HEK293T (cell line): ENCODE measurements at regions not wholly inside any gene's neighbourhood (a gene's known extent, or its start where the extent isn't known, plus 50 kb on each side); places are given as distances from the start of the nearest gene placed in this dataset.

Experiments
- CTCF ChIA-PET: fragments of 350-600 bp; formaldehyde crosslinking; extraction: SDS; loops from one replicate; lab custom pipeline; 2021; ENCODE audit warnings: antibody characterized with exemption, inconsistent platforms; lab: Yijun Ruan, JAX
- POLR2A ChIA-PET: fragments of 350-600 bp; formaldehyde crosslinking; extraction: SDS; loops from one replicate; lab custom pipeline; 2020; ENCODE audit warnings: antibody characterized with exemption, inconsistent platforms; lab: Yijun Ruan, JAX
- DNase-seq: peaks from one replicate; pipeline ENCODE4 v3.0.0; 2012; ENCODE audit warnings: mixed read lengths; ENCODE audit errors: extremely low spot score
- ARNT ChIP-seq: fragments of 450-650 bp; IDR thresholded peaks from 2 replicates; pipeline ENCODE4 v1.6.1; 2017; ENCODE audit warnings: mild to moderate bottlenecking
- BHLHE40 ChIP-seq: fragments of 450-650 bp; IDR thresholded peaks from 2 replicates; pipeline ENCODE4 v1.6.1; 2016; ENCODE audit warnings: mild to moderate bottlenecking, moderate library complexity, borderline replicate concordance
- CTBP1 ChIP-seq: fragments of 450-650 bp; IDR thresholded peaks from 2 replicates; pipeline ENCODE4 v1.6.1; 2016; ENCODE audit warnings: borderline replicate concordance
- ELF4 ChIP-seq: fragments of 450-650 bp; IDR thresholded peaks from 2 replicates; pipeline ENCODE4 v1.6.1; 2017; ENCODE audit warnings: antibody characterized with exemption
- FOXA1 ChIP-seq: fragments of 450-650 bp; IDR thresholded peaks from 2 replicates; pipeline ENCODE4 v1.6.1; 2016; ENCODE audit warnings: mild to moderate bottlenecking
- FOXK2 ChIP-seq: fragments of 450-650 bp; IDR thresholded peaks from 2 replicates; pipeline ENCODE4 v1.6.1; 2016; ENCODE audit warnings: mild to moderate bottlenecking
- FOXM1 ChIP-seq: fragments of 450-650 bp; IDR thresholded peaks from 2 replicates; pipeline ENCODE4 v1.6.1; 2017; ENCODE audit warnings: mild to moderate bottlenecking, borderline replicate concordance
- HDGF ChIP-seq: fragments of 450-650 bp; IDR thresholded peaks from 2 replicates; pipeline ENCODE4 v1.6.1; 2017; ENCODE audit warnings: antibody characterized with exemption, borderline replicate concordance
- L3MBTL2 ChIP-seq: fragments of 450-650 bp; conservative IDR thresholded peaks from 2 replicates; pipeline ENCODE4 v1.6.1; 2016; ENCODE audit warnings: mild to moderate bottlenecking
- LEF1 ChIP-seq: fragments of 450-650 bp; IDR thresholded peaks from 2 replicates; pipeline ENCODE4 v1.6.1; 2017; ENCODE audit warnings: mild to moderate bottlenecking, borderline replicate concordance
- NFRKB ChIP-seq: fragments of 450-650 bp; IDR thresholded peaks from 2 replicates; pipeline ENCODE4 v1.6.1; 2016; ENCODE audit warnings: mild to moderate bottlenecking, moderate library complexity
- PKNOX1 ChIP-seq: fragments of 450-650 bp; IDR thresholded peaks from 2 replicates; pipeline ENCODE4 v1.6.1; 2016
- SP1 ChIP-seq: fragments of 450-650 bp; IDR thresholded peaks from 2 replicates; pipeline ENCODE4 v1.6.1; 2017
- SUZ12 ChIP-seq: fragments of 450-650 bp; IDR thresholded peaks from 2 replicates; pipeline ENCODE4 v1.6.1; 2016; ENCODE audit warnings: mild to moderate bottlenecking
- TARDBP ChIP-seq: fragments of 450-650 bp; IDR thresholded peaks from 2 replicates; pipeline ENCODE4 v1.6.1; 2016
- ZNF384 ChIP-seq: fragments of 450-650 bp; IDR thresholded peaks from 2 replicates; pipeline ENCODE4 v1.6.1; 2016

GRCh38 chr5:92353107-92354030 is 970.3 kb upstream of the ARRDC3 start:
- TF ChIP-seq FOXA1, result no peak
- no peak for TF ChIP-seq HDGF
- TF ChIP-seq SP1, result no peak
- no peak for TF ChIP-seq ELF4
- TF ChIP-seq LEF1, result no peak
- no peak for TF ChIP-seq FOXM1
- DNase-seq, result no peak
- POLR2A ChIA-PET, result no interaction called here
- CTCF ChIA-PET, result no interaction called here

DNA sequence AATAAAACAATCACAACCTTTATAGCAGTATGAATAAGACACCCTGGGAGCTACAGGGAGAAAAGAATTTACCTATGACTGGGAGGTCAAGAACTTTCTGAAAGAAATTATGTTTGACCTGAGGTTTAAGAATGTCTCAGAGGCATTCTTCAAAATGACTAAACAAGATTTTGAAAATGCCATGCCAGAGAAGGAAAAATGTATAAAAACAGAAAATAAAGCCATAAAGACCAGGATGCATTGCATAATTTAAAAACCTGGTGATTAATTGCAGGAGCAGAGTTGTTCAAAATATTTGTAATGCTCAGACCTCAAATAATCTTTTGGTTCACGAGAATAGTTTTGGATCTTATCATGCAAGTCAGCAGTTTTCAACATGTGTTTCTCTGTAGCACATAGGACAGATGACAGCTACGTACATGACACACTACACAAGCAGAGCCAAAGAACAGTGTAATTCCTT is 954.7 kb upstream of the ARRDC3 start:
- POLR2A ChIA-PET, result no interaction called here
- CTCF ChIA-PET, result no interaction called here
- TF ChIP-seq FOXA1 (no peak), FOXK2 (no peak), HDGF (no peak), L3MBTL2 (no peak), SUZ12 (no peak), CTBP1 (no peak), FOXM1 (no peak), PKNOX1 (no peak), ARNT (no peak), NFRKB (no peak), SP1 (no peak), BHLHE40 (no peak), LEF1 (no peak)
- DNase-seq, result no peak

GRCh38 chr5:92332039-92332438 is 948.9 kb upstream of the ARRDC3 start:
- TF ChIP-seq PKNOX1, result no peak
- TF ChIP-seq ARNT, result no peak
- TF ChIP-seq FOXK2, result no peak
- TF ChIP-seq LEF1, result no peak
- no peak for TF ChIP-seq ZNF384
- no peak for TF ChIP-seq SUZ12
- TF ChIP-seq SP1, result no peak
- no peak for TF ChIP-seq ELF4
- TF ChIP-seq NFRKB, result no peak
- TF ChIP-seq TARDBP, result no peak
- ChIA-PET CTCF (no interaction called here), POLR2A (no interaction called here)
- DNase-seq, result no peak

DNA sequence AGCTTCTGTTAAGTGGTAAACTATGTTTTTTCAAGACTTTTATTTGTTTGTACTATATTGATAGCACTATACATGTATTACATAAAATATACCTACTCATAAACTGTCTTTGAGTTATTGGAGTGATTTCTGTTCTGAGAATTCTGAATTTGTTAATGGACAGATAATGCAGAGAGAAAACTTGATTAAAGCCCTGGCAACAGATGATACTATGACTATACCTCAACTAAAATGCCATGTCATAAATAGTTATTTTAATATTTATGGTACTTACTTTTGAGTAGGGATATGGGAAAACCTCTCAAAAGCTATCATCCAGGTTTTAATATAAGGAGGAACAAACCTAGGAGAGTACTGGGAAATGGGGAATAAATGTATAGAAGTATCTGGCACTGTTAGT is 947.2 kb upstream of the ARRDC3 start:
- POLR2A ChIA-PET, result no interaction called here
- DNase-seq, result no peak
- CTCF ChIA-PET, result no interaction called here
- TF ChIP-seq HDGF (no peak), FOXK2 (no peak), SP1 (no peak), L3MBTL2 (no peak), NFRKB (no peak), LEF1 (no peak), TARDBP (no peak), CTBP1 (no peak), ARNT (no peak), FOXM1 (no peak), FOXA1 (no peak), PKNOX1 (no peak), ELF4 (no peak), ZNF384 (no peak), BHLHE40 (no peak), SUZ12 (no peak)

- ChIA-PET CTCF (no interaction called here), POLR2A (no interaction called here)
- DNase-seq, result no peak
- TF ChIP-seq FOXM1, result no peak
- TF ChIP-seq SUZ12, result no peak
- TF ChIP-seq L3MBTL2, result no peak
- TF ChIP-seq SP1, result no peak
- no peak for TF ChIP-seq HDGF
- no peak for TF ChIP-seq PKNOX1
- TF ChIP-seq FOXK2, result no peak
- TF ChIP-seq ARNT, result no peak
- no peak for TF ChIP-seq NFRKB
- TF ChIP-seq ELF4, result no peak
- no peak for TF ChIP-seq BHLHE40
- no peak for TF ChIP-seq FOXA1
- no peak for TF ChIP-seq CTBP1
- no peak for TF ChIP-seq LEF1
- TF ChIP-seq ZNF384, result no peak
- TF ChIP-seq TARDBP, result no peak
Observed at GRCh38 chr5:92329759-92330158, 946.6 kb upstream of the ARRDC3 start.
